Bronchial epithelial cell (primary cell): ENCODE measurements at regions not wholly inside any gene's neighbourhood (a gene's known extent, or its start where the extent isn't known, plus 50 kb on each side); places are given as distances from the start of the nearest gene placed in this dataset.

ENCODE experiments used
- DNase-seq: peaks from one replicate; pipeline ENCODE4 v3.0.0-alpha.2; 2010; ENCODE audit warnings: low read depth
- FAIRE-seq: peaks from 2 replicates; lab custom pipeline; 2011; peaks lifted over from hg19 to GRCh38; lab: Jason Lieb, UNC
- H3K27me3 ChIP-seq: 2 replicates; pipeline ENCODE4 v1.5.1; 2011; ENCODE audit warnings: low read length; ENCODE audit not compliant: control insufficient read depth, insufficient read depth
- H3K36me3 ChIP-seq: 2 replicates; pipeline ENCODE4 v1.5.1; 2011; ENCODE audit warnings: low read length; ENCODE audit not compliant: control insufficient read depth, insufficient read depth
- H3K4me3 ChIP-seq: 2 replicates; pipeline ENCODE4 v1.5.1; 2011; ENCODE audit warnings: mild to moderate bottlenecking, low read depth, low read length, control low read depth
- CTCF ChIP-seq: IDR thresholded peaks from 2 replicates; pipeline ENCODE4 v1.5.1; 2011; ENCODE audit warnings: mild to moderate bottlenecking, moderate library complexity, low read length, control low read depth, inconsistent platforms; ENCODE audit not compliant: insufficient read depth, severe bottlenecking

GRCh38 chr11:90556026-90556425, 333.2 kb upstream of the CHORDC1 start:
- FAIRE-seq (no peak), DNase-seq (no peak)
- H3K4me3 ChIP-seq = no peak overlapping the region
- H3K36me3 ChIP-seq = no peaks in the 10 kb centered on the region
- H3K27me3 ChIP-seq = no peaks in the 10 kb centered on the region
- TF ChIP-seq CTCF = no peak

GRCh38 chr11:90555477-90555876, 332.6 kb upstream of the CHORDC1 start:
- Histone ChIP-seq H3K27me3 (no peaks in the 10 kb centered on the region), H3K36me3 (no peaks in the 10 kb centered on the region), H3K4me3 (no peak overlapping the region)
- TF ChIP-seq CTCF = no peak
- no peak for FAIRE-seq
- no peak for DNase-seq

GRCh38 chr11:90542092-90542491, 319.2 kb upstream of the CHORDC1 start:
- DNase-seq (peak; percentile 5), FAIRE-seq (no peak)
- Histone ChIP-seq H3K27me3 (no peaks in the 10 kb centered on the region), H3K4me3 (no peak overlapping the region), H3K36me3 (no peaks in the 10 kb centered on the region)
- TF ChIP-seq CTCF = no peak

- H3K36me3 ChIP-seq = no peaks in the 10 kb centered on the region
- no peak for FAIRE-seq
- H3K4me3 ChIP-seq = no peak overlapping the region
- DNase-seq = no peak
- no peaks in the 10 kb centered on the region for H3K27me3 ChIP-seq
- TF ChIP-seq CTCF = no peak
These were observed 313.5 kb upstream of the CHORDC1 start for GRCh38 chr11:90536301-90536700.

- TF ChIP-seq CTCF = no peak
These were observed 309.3 kb upstream of the CHORDC1 start for GRCh38 chr11:90532125-90532524.

GRCh38 chr11:90531001-90531400, 308.2 kb upstream of the CHORDC1 start:
- no peak for FAIRE-seq
- Histone ChIP-seq H3K4me3 (no peak overlapping the region), H3K27me3 (no peaks in the 10 kb centered on the region), H3K36me3 (no peaks in the 10 kb centered on the region)
- DNase-seq = no peak
- TF ChIP-seq CTCF = no peak

More at GRCh38 chr11:90532125-90532524, 309.3 kb upstream of the CHORDC1 start:
- Histone ChIP-seq H3K36me3 (no peaks in the 10 kb centered on the region), H3K27me3 (no peaks in the 10 kb centered on the region), H3K4me3 (no peak overlapping the region)
- FAIRE-seq = no peak
- no peak for DNase-seq
